Ascending aorta (tissue), 2 donors: ENCODE measurements at regions not wholly inside any gene's neighbourhood (a gene's known extent, or its start where the extent isn't known, plus 50 kb on each side); places are given as distances from the start of the nearest gene placed in this dataset.
"Not testable (repeated sequence)": the region's sequence is repeated elsewhere in the genome, so short reads cannot be mapped to it uniquely, and the experiment has no call there.

Source experiments
- DNase-seq, 2 donors: peaks; one replicate each; pipeline ENCODE4 v3.0.0-alpha.2; 2019; ENCODE audit warnings: low spot score in 2 of 2
- H3K27ac ChIP-seq, 2 donors: fragments of 200-600 bp; sonication (generic); one replicate each; pipeline ENCODE4 v1.5.1; 2016 to 2017; ENCODE audit warnings: mild to moderate bottlenecking in 1 of 2
- H3K27me3 ChIP-seq: fragments of 200-600 bp; sonication (generic); one replicate; pipeline ENCODE4 v1.5.1; 2017
- H3K36me3 ChIP-seq, 2 donors: fragments of 200-600 bp; sonication (generic); one replicate each; pipeline ENCODE4 v1.5.1; 2016
- H3K4me1 ChIP-seq, 2 donors: fragments of 200-600 bp; sonication (generic); one replicate each; pipeline ENCODE4 v1.5.1; 2016 to 2017; ENCODE audit warnings: mild to moderate bottlenecking in 1 of 2
- H3K4me3 ChIP-seq, 2 donors: fragments of 200-600 bp; sonication (generic); one replicate each; pipeline ENCODE4 v1.5.1; 2016 to 2017; ENCODE audit warnings: mild to moderate bottlenecking in 1 of 2
- H3K9me3 ChIP-seq, 2 donors: fragments of 200-600 bp; sonication (generic); one replicate each; pipeline ENCODE4 v1.5.1; 2016
- CTCF ChIP-seq, 3 experiments: fragments of 200-600 bp in 2 of 3; fragments of 450-650 bp in 1 of 3; sonication (generic) in 2 of 3; IDR thresholded peaks; one replicate each; pipeline ENCODE4 v1.5.1; 2016 to 2019; ENCODE audit warnings: antibody characterized with exemption in 3 of 3, mild to moderate bottlenecking in 1 of 3, moderate library complexity in 1 of 3
- intact Hi-C: fragments of 100-400 bp; cut with DNase I; formaldehyde crosslinking; loops from one replicate; pipeline ENCODE4 v1.15.1; 2023

GRCh38 chr6:140533526-140533925 lies 1159.1 kb upstream of the CITED2 start:
- Histone ChIP-seq H3K4me3 (no peak overlapping the region), H3K27me3 (no peaks in the 10 kb centered on the region), H3K9me3 (peaks cover 3 to 14% of the 10 kb centered on the region in 2 donors), H3K4me1 (peaks cover 0 to 6% of the 10 kb centered on the region in 2 donors), H3K36me3 (no peaks in the 10 kb centered on the region), H3K27ac (no peak overlapping the region)
- no peak for DNase-seq
- intact Hi-C loops: no loop called here
- no peak for TF ChIP-seq CTCF (IDR thresholded peaks at IDR 0.05)

- TF ChIP-seq CTCF (IDR thresholded peaks at IDR 0.05): no peak
- DNase-seq: no peak
- no peak overlapping the region for H3K27ac ChIP-seq
- H3K36me3 ChIP-seq: no peaks in the 10 kb centered on the region
- no peaks in the 10 kb centered on the region for H3K27me3 ChIP-seq
- H3K4me1 ChIP-seq: peaks cover 0 to 4% of the 10 kb centered on the region in 2 donors
- intact Hi-C loops: no loop called here
- H3K9me3 ChIP-seq: no peaks in the 10 kb centered on the region
- H3K4me3 ChIP-seq: no peak overlapping the region
Measured at GRCh38 chr6:140504776-140505175, 1130.3 kb upstream of the CITED2 start.

- DNase-seq: no peak
- intact Hi-C loops: no loop called here
- TF ChIP-seq CTCF (IDR thresholded peaks at IDR 0.05): no peak
- Histone ChIP-seq H3K36me3 (no peaks in the 10 kb centered on the region), H3K4me3 (no peak overlapping the region), H3K27me3 (no peaks in the 10 kb centered on the region), H3K9me3 (no peaks in the 10 kb centered on the region), H3K4me1 (peaks cover 0 to 4% of the 10 kb centered on the region in 2 donors), H3K27ac (no peak overlapping the region)
Measured at GRCh38 chr6:140500849-140501248, 1126.4 kb upstream of the CITED2 start.

GRCh38 chr6:140499607-140500006 lies 1125.2 kb upstream of the CITED2 start:
- TF ChIP-seq CTCF (IDR thresholded peaks at IDR 0.05): no peak
- H3K36me3 ChIP-seq: no peaks in the 10 kb centered on the region
- intact Hi-C loops: no loop called here
- no peak overlapping the region for H3K4me3 ChIP-seq
- H3K27me3 ChIP-seq: no peaks in the 10 kb centered on the region
- no peaks in the 10 kb centered on the region for H3K4me1 ChIP-seq
- H3K27ac ChIP-seq: no peak overlapping the region
- no peaks in the 10 kb centered on the region for H3K9me3 ChIP-seq
- no peak for DNase-seq

- Histone ChIP-seq H3K9me3 (peaks cover 0 to 11% of the 10 kb centered on the region in 2 donors), H3K36me3 (no peaks in the 10 kb centered on the region), H3K27ac (no peak overlapping the region), H3K4me3 (no peak overlapping the region), H3K4me1 (no peaks in the 10 kb centered on the region), H3K27me3 (no peaks in the 10 kb centered on the region)
- intact Hi-C loops: no loop called here
- no peak for TF ChIP-seq CTCF (IDR thresholded peaks at IDR 0.05)
- no peak for DNase-seq
Measured at GRCh38 chr6:140494321-140495108, 1120.1 kb upstream of the CITED2 start.

GRCh38 chr6:140493470-140493869 lies 1119.0 kb upstream of the CITED2 start:
- H3K4me1 ChIP-seq, intact Hi-C loops, DNase-seq, H3K27ac ChIP-seq, H3K36me3 ChIP-seq, H3K27me3 ChIP-seq, H3K4me3 ChIP-seq: not testable (repeated sequence)
- H3K9me3 ChIP-seq: peaks cover 0 to 14% of the 10 kb centered on the region in 2 donors
